ENCODE measurements at regions not wholly inside any gene's neighbourhood (a gene's known extent, or its start where the extent isn't known, plus 50 kb on each side); places are given as distances from the start of the nearest gene placed in this dataset.

DNA sequence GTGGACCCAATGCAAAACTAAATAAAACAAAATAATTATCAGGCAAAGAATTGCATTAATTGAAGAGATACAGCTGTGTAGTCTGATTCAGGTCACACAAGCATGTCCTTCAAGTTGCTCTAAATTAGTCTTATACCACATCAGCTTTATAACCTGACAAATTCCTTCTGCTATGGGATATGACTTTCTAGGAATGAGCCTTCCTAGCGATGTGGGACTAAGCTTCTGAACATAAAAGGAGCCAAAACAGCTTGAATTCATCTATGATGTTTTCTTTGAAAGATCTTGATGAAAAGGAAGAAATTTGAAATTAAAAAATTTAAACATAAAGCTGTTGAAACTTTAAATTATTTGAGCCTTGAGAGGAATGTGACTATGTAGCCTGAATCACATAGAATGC lies 1409.1 kb downstream of the CDH11 start:
- H3K4me1 Mint-ChIP-seq, result no peaks in the 10 kb centered on the region
- no peaks in the 10 kb centered on the region for H3K27me3 Mint-ChIP-seq
- CTCF ChIA-PET, result interaction anchor here (0.5 kb wide), 1 partner anchor 1170 kb away, joined by 3 read pairs; no protein-coding TSS in a partner anchor
- intact Hi-C loops (cut with DNase I, micrococcal nuclease), result loop anchor here in 1 of 2 experiments (2.0 kb wide), 1 partner anchor 54 kb away; no protein-coding TSS in a partner anchor
- POLR2A ChIA-PET, result no interaction called here
- DNase-seq (no peak), ATAC-seq (no peak)
- H3K9me3 Mint-ChIP-seq (ENCODE audit: low read depth), result peaks cover 1% of the 10 kb centered on the region
- H3K27ac Mint-ChIP-seq, result no peak overlapping the region
- no peaks in the 10 kb centered on the region for H3K36me3 Mint-ChIP-seq (ENCODE audit: low read depth)
- H3K4me3 Mint-ChIP-seq, result no peak overlapping the region

DNA sequence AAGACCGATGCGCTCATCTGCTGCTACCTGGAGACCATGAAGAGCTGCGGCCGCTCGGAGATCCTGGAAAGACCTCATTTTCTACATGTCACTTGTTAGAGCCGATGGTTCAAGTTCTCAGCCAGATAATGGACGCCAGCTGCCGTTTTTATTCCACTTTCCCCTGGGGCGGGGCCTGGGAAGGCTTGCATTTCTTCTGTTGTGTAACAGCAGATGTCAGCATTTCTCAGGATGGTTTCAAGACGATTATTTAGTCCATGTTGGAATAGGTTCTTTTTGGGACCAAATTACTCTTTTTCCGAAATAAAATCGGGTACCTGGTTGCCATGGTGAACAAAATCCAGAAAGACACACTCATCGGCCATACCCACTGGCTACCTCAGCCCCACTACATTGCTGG lies 1418.3 kb downstream of the CDH11 start:
- no peak for ATAC-seq

DNA sequence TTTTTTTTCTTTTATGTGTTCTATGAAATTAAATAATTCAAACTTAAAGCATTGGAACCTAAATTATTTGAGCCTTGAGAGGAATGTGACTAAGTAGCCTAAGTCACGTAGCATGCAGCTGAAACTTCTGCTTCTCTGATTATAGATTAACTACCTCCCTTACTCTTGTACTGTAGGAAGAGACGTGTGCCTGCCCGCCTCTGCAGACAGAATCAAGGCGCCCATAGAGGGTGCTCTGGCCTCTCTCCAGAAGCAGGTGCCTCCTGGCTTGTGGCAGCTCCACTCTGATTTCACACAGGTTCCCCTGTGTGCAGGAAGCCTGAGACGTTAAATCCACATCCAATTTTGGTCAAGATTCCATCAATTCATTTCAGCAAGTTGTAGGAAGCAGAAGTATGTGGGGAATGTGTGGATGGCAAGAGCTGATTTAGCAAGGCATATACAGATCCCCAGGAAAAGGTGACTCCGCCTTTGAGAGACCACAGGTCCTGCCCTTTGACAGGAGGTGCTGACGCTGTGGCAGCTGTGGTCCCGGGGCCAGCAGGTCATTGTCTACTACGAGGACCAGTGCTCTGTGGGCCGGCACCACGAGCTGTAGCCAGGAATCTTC lies 1418.8 kb downstream of the CDH11 start:
- no peak for DNase-seq
- Mint-ChIP-seq H3K4me3 (no peak overlapping the region), H3K27me3 (no peaks in the 10 kb centered on the region), H3K9me3 (ENCODE audit: low read depth) (peaks cover 11% of the 10 kb centered on the region), H3K27ac (no peak overlapping the region), H3K36me3 (ENCODE audit: low read depth) (no peaks in the 10 kb centered on the region), H3K4me1 (no peaks in the 10 kb centered on the region)
- intact Hi-C loops (cut with DNase I, micrococcal nuclease), result no loop called here
- POLR2A ChIA-PET, result no interaction called here
- ATAC-seq, result no peak
- CTCF ChIA-PET, result no interaction called here

More for the DNA sequence above, 1418.3 kb downstream of the CDH11 start:
- H3K27ac Mint-ChIP-seq, result no peak overlapping the region
- H3K36me3 Mint-ChIP-seq (ENCODE audit: low read depth), result no peaks in the 10 kb centered on the region
- H3K9me3 Mint-ChIP-seq (ENCODE audit: low read depth), result peaks cover 11% of the 10 kb centered on the region
- H3K4me1 Mint-ChIP-seq, result no peaks in the 10 kb centered on the region
- intact Hi-C loops (cut with DNase I, micrococcal nuclease), result no loop called here
- ChIA-PET CTCF (no interaction called here), POLR2A (no interaction called here)
- DNase-seq, result no peak
- H3K27me3 Mint-ChIP-seq, result no peaks in the 10 kb centered on the region
- H3K4me3 Mint-ChIP-seq, result no peak overlapping the region

DNA sequence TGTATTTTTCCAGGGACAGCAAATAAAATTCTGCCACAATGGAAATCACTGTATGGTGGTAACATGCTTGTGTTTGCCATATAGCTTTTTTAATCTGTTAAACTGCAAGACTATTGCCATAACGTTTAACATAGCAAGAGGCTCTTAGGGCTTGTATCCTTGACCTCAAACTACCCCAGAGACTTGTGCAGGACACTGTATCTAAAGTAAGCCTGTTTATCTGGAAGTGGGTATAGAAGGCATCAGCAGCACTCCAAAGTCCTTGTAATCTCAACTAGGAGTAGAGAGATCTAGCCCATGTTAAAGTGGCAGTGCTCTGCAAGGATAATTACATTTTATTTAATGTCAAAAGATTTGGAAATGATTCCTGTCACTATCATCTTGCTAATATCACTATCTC lies 1424.1 kb downstream of the CDH11 start:
- H3K27me3 Mint-ChIP-seq, result no peaks in the 10 kb centered on the region
- intact Hi-C loops (cut with DNase I, micrococcal nuclease), result no loop called here
- H3K4me3 Mint-ChIP-seq, result no peak overlapping the region
- DNase-seq (no peak), ATAC-seq (no peak)
- peaks cover 19% of the 10 kb centered on the region for H3K9me3 Mint-ChIP-seq (ENCODE audit: low read depth)
- ChIA-PET POLR2A (no interaction called here), CTCF (no interaction called here)
- H3K36me3 Mint-ChIP-seq (ENCODE audit: low read depth), result no peaks in the 10 kb centered on the region
- no peak overlapping the region for H3K27ac Mint-ChIP-seq
- no peaks in the 10 kb centered on the region for H3K4me1 Mint-ChIP-seq

DNA sequence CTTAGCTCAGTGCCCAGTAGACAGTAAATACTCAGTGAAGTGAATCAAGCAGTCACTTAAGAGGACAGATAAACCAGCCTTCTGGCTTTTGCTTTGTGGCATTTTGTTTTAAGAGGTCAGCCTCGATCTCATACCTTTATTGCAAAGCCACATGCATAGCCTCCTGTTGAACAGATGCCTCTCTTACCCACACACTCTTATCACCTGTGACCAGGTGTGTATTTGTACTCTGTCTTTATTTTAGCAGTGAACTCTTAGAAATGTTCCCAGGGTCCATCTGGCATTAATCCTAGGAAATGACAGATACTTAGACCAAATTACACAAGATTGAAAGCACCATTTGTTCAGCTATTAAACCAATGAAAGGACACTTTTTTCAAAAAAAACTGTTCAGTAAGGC lies 1426.5 kb downstream of the CDH11 start:
- ATAC-seq, result no peak
- CTCF ChIA-PET, result no interaction called here
- POLR2A ChIA-PET, result no interaction called here
- intact Hi-C loops (cut with DNase I, micrococcal nuclease), result no loop called here
- H3K4me1 Mint-ChIP-seq, result no peaks in the 10 kb centered on the region
- no peak overlapping the region for H3K4me3 Mint-ChIP-seq
- H3K27ac Mint-ChIP-seq, result no peak overlapping the region
- H3K36me3 Mint-ChIP-seq (ENCODE audit: low read depth), result no peaks in the 10 kb centered on the region
- DNase-seq, result no peak
- H3K27me3 Mint-ChIP-seq, result no peaks in the 10 kb centered on the region
- peaks cover 12% of the 10 kb centered on the region for H3K9me3 Mint-ChIP-seq (ENCODE audit: low read depth)

DNA sequence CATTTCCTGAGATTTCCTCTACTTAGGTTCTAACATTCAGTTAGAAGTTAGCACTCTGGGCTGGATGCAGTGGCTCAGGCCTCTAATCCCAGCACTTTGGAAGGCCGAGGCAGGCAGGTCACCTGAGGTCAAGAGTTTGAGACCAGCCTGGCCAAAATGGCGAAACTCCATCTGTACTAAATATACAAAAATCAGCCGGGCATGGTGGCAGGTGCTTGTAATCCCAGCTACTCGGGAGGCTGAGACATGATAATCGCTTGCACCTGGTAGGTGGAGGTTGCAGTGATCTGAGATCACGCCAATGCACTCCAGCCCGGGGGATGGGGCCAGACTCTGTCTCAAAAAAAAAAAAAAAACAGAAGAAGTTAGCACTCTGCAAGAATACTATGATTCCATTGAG lies 1430.9 kb downstream of the CDH11 start:
- peaks cover 13% of the 10 kb centered on the region for H3K9me3 Mint-ChIP-seq (ENCODE audit: low read depth)
- intact Hi-C loops (cut with DNase I, micrococcal nuclease), result no loop called here
- no peaks in the 10 kb centered on the region for H3K36me3 Mint-ChIP-seq (ENCODE audit: low read depth)
- ChIA-PET POLR2A (no interaction called here), CTCF (no interaction called here)
- no peaks in the 10 kb centered on the region for H3K4me1 Mint-ChIP-seq
- H3K27ac Mint-ChIP-seq, result no peak overlapping the region
- no peaks in the 10 kb centered on the region for H3K27me3 Mint-ChIP-seq
- H3K4me3 Mint-ChIP-seq, result no peak overlapping the region
- ATAC-seq (no peak), DNase-seq (no peak)

DNA sequence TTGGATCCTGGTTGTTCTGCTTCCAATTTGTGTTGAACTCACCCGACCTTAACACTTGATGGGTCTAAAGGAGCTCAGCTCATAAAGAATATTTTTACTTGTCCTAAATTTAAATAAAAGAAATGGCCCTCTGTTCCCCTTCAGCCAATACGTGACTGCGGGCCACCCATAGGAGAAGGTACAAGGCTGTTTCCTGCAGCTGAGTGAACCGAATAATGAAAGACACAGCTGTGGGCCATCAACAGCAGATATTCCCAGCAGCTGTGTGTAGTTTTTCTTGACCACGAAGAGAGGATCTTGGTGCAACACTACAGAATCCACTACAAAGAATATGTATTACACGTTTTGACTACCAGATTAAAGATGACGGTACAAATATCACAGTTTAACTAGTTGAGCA lies 1431.6 kb downstream of the CDH11 start:
- ATAC-seq (no peak), DNase-seq (no peak)
- Mint-ChIP-seq H3K36me3 (ENCODE audit: low read depth) (no peaks in the 10 kb centered on the region), H3K9me3 (ENCODE audit: low read depth) (peaks cover 13% of the 10 kb centered on the region), H3K27me3 (no peaks in the 10 kb centered on the region), H3K4me3 (no peak overlapping the region), H3K4me1 (no peaks in the 10 kb centered on the region), H3K27ac (no peak overlapping the region)
- ChIA-PET CTCF (no interaction called here), POLR2A (no interaction called here)
- intact Hi-C loops (cut with DNase I, micrococcal nuclease), result no loop called here

DNA sequence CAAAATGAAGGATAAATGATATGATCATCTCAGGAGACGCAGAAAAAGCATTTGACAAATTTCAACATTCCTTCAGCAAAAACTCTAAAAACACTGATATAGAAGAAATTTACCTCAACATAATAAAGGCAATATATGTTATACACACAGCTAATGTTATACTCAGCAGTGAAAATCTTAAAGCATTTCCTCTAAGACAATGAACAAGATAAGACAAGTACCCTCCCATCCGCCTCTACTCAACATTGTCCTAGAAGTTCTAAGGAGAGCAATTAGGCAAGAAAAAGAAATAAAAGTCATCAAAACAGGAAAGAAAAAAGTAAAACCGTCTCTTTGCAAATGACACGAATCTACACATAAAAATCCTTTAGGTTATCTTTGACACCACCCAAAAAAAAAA lies 1432.8 kb downstream of the CDH11 start:
- H3K36me3 Mint-ChIP-seq (ENCODE audit: low read depth), result no peaks in the 10 kb centered on the region
- DNase-seq, result no peak
- no peaks in the 10 kb centered on the region for H3K4me1 Mint-ChIP-seq
- ATAC-seq, result no peak
- peaks cover 10% of the 10 kb centered on the region for H3K9me3 Mint-ChIP-seq (ENCODE audit: low read depth)
- no peak overlapping the region for H3K27ac Mint-ChIP-seq
- CTCF ChIA-PET, result no interaction called here
- intact Hi-C loops (cut with DNase I, micrococcal nuclease), result no loop called here
- H3K27me3 Mint-ChIP-seq, result no peaks in the 10 kb centered on the region
- no peak overlapping the region for H3K4me3 Mint-ChIP-seq
- POLR2A ChIA-PET, result no interaction called here

DNA sequence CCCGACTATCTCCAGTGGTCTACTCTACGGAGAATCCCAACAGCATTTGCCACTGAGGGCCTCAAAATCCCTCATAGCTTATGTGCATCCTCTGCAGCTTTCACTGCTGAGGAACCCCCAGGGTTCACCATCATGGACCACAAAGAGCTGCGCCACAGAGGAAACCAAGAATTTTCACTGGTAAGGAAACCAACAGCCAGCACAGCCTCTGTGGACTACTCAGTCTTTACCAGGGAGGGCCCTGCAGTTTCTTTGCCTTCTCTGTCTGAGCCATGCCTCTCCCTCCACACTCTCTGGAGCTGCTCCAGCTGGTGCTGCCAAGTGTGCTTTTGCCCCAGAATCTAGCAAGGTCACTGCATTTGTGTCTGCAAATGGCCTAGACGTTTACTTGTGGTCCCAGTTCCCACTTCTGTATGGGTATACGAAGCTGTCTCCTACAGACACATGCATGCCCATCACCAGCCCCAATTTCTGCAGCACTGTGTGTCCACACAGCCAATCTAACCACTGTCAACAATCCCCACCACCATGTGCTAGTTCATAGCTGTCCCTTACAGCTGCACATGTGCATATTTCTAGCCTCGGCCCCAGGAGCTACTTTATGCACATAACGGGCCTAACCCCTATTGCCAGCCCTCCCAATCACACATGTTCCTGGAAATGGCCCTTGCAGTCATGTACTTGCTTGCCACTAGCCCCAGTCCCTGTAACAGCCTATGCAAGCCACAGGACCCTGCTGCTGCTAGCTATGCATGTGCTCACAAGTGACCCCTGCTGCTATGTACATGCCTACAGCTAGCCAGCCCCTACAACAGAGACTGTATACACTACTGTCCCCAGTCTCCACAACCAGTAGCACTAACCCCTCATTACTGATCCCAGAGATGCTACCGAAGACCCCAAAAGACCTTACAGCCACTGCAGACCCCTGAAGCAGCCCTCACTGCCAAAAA lies 1437.4 kb downstream of the CDH11 start:
- intact Hi-C loops (cut with DNase I, micrococcal nuclease), result no loop called here
- H3K4me3 Mint-ChIP-seq, result no peak overlapping the region
- no peaks in the 10 kb centered on the region for H3K4me1 Mint-ChIP-seq
- H3K27ac Mint-ChIP-seq, result no peak overlapping the region
- peaks cover 16% of the 10 kb centered on the region for H3K9me3 Mint-ChIP-seq (ENCODE audit: low read depth)
- CTCF ChIA-PET, result interaction anchor here (0.9 kb wide), 1 partner anchor 18 kb away, joined by 3 read pairs; no protein-coding TSS in a partner anchor
- ATAC-seq (no peak), DNase-seq (no peak)
- H3K36me3 Mint-ChIP-seq (ENCODE audit: low read depth), result no peaks in the 10 kb centered on the region
- POLR2A ChIA-PET, result no interaction called here
- no peaks in the 10 kb centered on the region for H3K27me3 Mint-ChIP-seq

DNA sequence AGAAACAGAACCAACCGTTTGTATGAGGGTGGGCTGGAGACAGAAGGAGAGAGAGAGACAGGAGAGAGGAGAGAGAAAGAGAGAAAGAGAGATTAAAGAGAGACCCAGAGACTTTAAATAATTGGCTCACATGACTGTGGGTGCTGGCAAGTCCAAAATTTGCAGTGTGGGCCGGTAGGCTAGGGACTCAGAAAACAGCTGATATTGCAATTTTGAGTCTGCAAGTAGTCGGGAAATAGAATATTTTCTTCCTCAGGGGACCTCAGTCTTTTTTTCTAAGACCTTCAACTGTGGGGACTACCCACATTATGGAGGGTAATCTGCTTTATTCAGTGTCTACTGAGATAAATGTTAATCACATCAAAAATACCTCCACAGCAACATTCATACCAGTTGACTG lies 1439.0 kb downstream of the CDH11 start:
- Mint-ChIP-seq H3K4me1 (no peaks in the 10 kb centered on the region), H3K9me3 (ENCODE audit: low read depth) (peaks cover 15% of the 10 kb centered on the region), H3K27ac (no peak overlapping the region), H3K4me3 (no peak overlapping the region), H3K36me3 (ENCODE audit: low read depth) (no peaks in the 10 kb centered on the region), H3K27me3 (no peaks in the 10 kb centered on the region)
- intact Hi-C loops (cut with DNase I, micrococcal nuclease), result no loop called here
- DNase-seq (no peak), ATAC-seq (no peak)
- ChIA-PET POLR2A (no interaction called here), CTCF (no interaction called here)

DNA sequence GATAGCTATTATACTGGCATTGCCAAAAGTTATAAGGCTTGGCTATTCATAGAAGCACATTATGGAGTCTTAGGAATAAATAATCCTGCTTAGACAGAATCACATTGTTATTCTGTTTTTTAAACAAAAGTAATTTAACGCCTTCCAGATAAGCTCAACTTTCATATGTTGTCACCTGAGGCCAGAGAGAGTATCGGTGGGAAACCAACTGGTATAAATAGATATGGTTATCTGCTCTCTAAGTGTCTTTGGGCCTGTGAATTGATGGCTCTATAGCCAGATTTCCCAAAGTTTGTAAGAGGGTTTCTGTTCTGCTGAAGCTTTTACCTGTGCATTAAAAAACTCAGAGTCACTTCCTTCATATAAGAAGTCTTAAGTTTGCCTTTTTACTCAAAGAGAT lies 1449.4 kb downstream of the CDH11 start:
- Mint-ChIP-seq H3K9me3 (ENCODE audit: low read depth) (peaks cover 9% of the 10 kb centered on the region), H3K27ac (no peak overlapping the region), H3K36me3 (ENCODE audit: low read depth) (no peaks in the 10 kb centered on the region), H3K4me3 (no peak overlapping the region), H3K4me1 (no peaks in the 10 kb centered on the region), H3K27me3 (no peaks in the 10 kb centered on the region)
- ATAC-seq (no peak), DNase-seq (no peak)
- intact Hi-C loops (cut with DNase I, micrococcal nuclease), result no loop called here
- CTCF ChIA-PET, result no interaction called here
- POLR2A ChIA-PET, result no interaction called here

DNA sequence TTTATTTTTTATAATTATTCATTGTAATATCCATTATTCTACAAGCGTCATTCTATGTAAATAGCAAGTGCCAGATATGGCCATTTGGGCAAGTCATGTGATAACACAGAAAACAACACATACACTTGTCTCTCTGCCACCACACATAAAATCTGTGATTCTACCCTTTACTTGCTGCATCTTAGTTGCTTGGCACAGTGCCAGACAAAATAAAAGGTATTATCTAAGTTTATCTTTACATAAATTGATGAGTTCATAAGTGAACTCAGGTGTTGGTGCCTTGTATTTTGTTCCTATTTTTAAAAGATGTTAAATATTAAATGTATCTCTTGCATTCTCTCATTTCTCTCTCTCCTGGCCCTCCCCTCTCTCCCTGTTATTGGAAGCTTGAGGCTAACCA lies 1458.7 kb downstream of the CDH11 start:
- ATAC-seq (no peak), DNase-seq (no peak)
- Mint-ChIP-seq H3K4me1 (no peaks in the 10 kb centered on the region), H3K36me3 (ENCODE audit: low read depth) (no peaks in the 10 kb centered on the region), H3K27ac (no peak overlapping the region), H3K27me3 (no peaks in the 10 kb centered on the region), H3K9me3 (ENCODE audit: low read depth) (peaks cover 7% of the 10 kb centered on the region), H3K4me3 (no peak overlapping the region)
- intact Hi-C loops (cut with DNase I, micrococcal nuclease), result no loop called here
- ChIA-PET POLR2A (no interaction called here), CTCF (no interaction called here)
